ENCODE measurements at regions not wholly inside any gene's neighbourhood (a gene's known extent, or its start where the extent isn't known, plus 50 kb on each side); places are given as distances from the start of the nearest gene placed in this dataset.

- TF ChIP-seq EZH2 (IDR thresholded peaks at IDR 0.05; ENCODE audit: borderline replicate concordance, insufficient read depth, low read depth, low read length, poor library complexity, severe bottlenecking) (no peak), CTCF (IDR thresholded peaks at IDR 0.05) (no peak)
Observed at GRCh38 chr14:26995301-26995700, 397.5 kb upstream of the NOVA1 start.
